Fibroblast of upper back skin (primary cell): ENCODE measurements at regions not wholly inside any gene's neighbourhood (a gene's known extent, or its start where the extent isn't known, plus 50 kb on each side); places are given as distances from the start of the nearest gene placed in this dataset.

Experiments used
- DNase-seq: peaks from one replicate; pipeline ENCODE4 v3.0.0-alpha.2; 2013

GRCh38 chr2:22290909-22291473, 1094.0 kb upstream of the KLHL29 start:
- DNase-seq: no peak

GRCh38 chr2:22301228-22301627, 1083.8 kb upstream of the KLHL29 start:
- no peak for DNase-seq

- DNase-seq: no peak
Observed at GRCh38 chr2:22326250-22326649, 1058.7 kb upstream of the KLHL29 start.

GRCh38 chr2:22329211-22330154, 1055.5 kb upstream of the KLHL29 start:
- DNase-seq: no peak

- no peak for DNase-seq
Observed at GRCh38 chr2:22336414-22336813, 1048.6 kb upstream of the KLHL29 start.

- no peak for DNase-seq
Observed at GRCh38 chr2:22340716-22341115, 1044.3 kb upstream of the KLHL29 start.

GRCh38 chr2:22347306-22347705, 1037.7 kb upstream of the KLHL29 start:
- no peak for DNase-seq

- DNase-seq: no peak
Observed at GRCh38 chr2:22350621-22351020, 1034.4 kb upstream of the KLHL29 start.

- DNase-seq: peak; percentile 5
Observed at GRCh38 chr2:22355816-22356433, 1029.1 kb upstream of the KLHL29 start.

- DNase-seq: no peak
Observed at GRCh38 chr2:22359071-22359672, 1025.8 kb upstream of the KLHL29 start.

- DNase-seq: peak; percentile 30
Observed at GRCh38 chr2:22360735-22361374, 1024.1 kb upstream of the KLHL29 start.

GRCh38 chr2:22361571-22361970, 1023.4 kb upstream of the KLHL29 start:
- DNase-seq: no peak

- no peak for DNase-seq
Observed at GRCh38 chr2:22375096-22375495, 1009.9 kb upstream of the KLHL29 start.

GRCh38 chr2:22377268-22377667, 1007.7 kb upstream of the KLHL29 start:
- DNase-seq: no peak

GRCh38 chr2:22382479-22383169, 1002.4 kb upstream of the KLHL29 start:
- DNase-seq: no peak

GRCh38 chr2:22397847-22398246, 987.1 kb upstream of the KLHL29 start:
- no peak for DNase-seq

GRCh38 chr2:22403748-22404147, 981.2 kb upstream of the KLHL29 start:
- no peak for DNase-seq

- no peak for DNase-seq
Observed at GRCh38 chr2:22406625-22407024, 978.4 kb upstream of the KLHL29 start.

- DNase-seq: no peak
Observed at GRCh38 chr2:22420076-22420475, 964.9 kb upstream of the KLHL29 start.

GRCh38 chr2:22442051-22442450, 942.9 kb upstream of the KLHL29 start:
- DNase-seq: no peak

GRCh38 chr2:22444281-22444680, 940.7 kb upstream of the KLHL29 start:
- no peak for DNase-seq

GRCh38 chr2:22449696-22450095, 935.3 kb upstream of the KLHL29 start:
- no peak for DNase-seq
